ENCODE measurements at regions not wholly inside any gene's neighbourhood (a gene's known extent, or its start where the extent isn't known, plus 50 kb on each side); places are given as distances from the start of the nearest gene placed in this dataset.
A peak's percentile ranks its signal among the peaks of the same experiment; 100 is the strongest.

DNA sequence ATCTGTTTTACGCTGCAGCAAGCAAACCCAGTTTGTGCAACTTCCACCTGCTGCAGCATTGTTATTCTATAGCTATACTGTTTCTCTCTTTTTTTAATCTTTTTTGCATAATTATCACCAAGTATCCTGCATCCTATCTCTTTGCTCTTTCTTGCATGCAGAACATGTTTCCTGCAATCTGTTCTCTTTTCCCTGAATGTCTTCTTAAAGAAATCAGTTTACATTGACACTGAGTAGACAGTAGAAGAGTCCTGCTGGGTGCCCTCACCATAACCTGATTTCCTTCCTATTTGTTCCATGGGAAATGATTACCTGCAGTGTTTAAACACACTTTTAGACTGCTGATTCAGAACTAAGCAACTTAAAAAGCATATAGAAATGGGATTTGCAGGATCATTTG lies 964.7 kb downstream of the PCDH19 start:
- H3K27ac ChIP-seq (ENCODE audit: low read length), result no peak overlapping the region
- H3K36me3 ChIP-seq (ENCODE audit: control insufficient read depth, insufficient read depth, low read length), result no peaks in the 10 kb centered on the region
- no peaks in the 10 kb centered on the region for H3K27me3 ChIP-seq (ENCODE audit: control insufficient read depth, insufficient read depth, low read length)
- H3K4me1 ChIP-seq (ENCODE audit: control insufficient read depth, insufficient read depth, low read length), result no peaks in the 10 kb centered on the region
- H3K4me3 ChIP-seq (ENCODE audit: low read length), result no peak overlapping the region
- H3K9me3 ChIP-seq (ENCODE audit: control insufficient read depth, low read depth, low read length), result no peaks in the 10 kb centered on the region
- no CpG with 5 or more reads among the region's 1 CpG for WGBS (ENCODE audit: insufficient coverage, low lambda C conversion rate)
- DNase-seq, result no peak

GRCh38 chrX:99421796-99422195 lies 988.3 kb downstream of the PCDH19 start:
- H3K4me3 ChIP-seq (ENCODE audit: low read length), result no peak overlapping the region
- no peaks in the 10 kb centered on the region for H3K9me3 ChIP-seq (ENCODE audit: control insufficient read depth, low read depth, low read length)
- H3K4me1 ChIP-seq (ENCODE audit: control insufficient read depth, insufficient read depth, low read length), result no peaks in the 10 kb centered on the region
- no peak overlapping the region for H3K27ac ChIP-seq (ENCODE audit: low read length)
- no peak for DNase-seq
- no peaks in the 10 kb centered on the region for H3K36me3 ChIP-seq (ENCODE audit: control insufficient read depth, insufficient read depth, low read length)
- H3K27me3 ChIP-seq (ENCODE audit: control insufficient read depth, insufficient read depth, low read length), result no peaks in the 10 kb centered on the region

GRCh38 chrX:99415470-99415869 lies 994.6 kb downstream of the PCDH19 start:
- H3K4me3 ChIP-seq (ENCODE audit: low read length), result no peak overlapping the region
- no peaks in the 10 kb centered on the region for H3K36me3 ChIP-seq (ENCODE audit: control insufficient read depth, insufficient read depth, low read length)
- no peaks in the 10 kb centered on the region for H3K9me3 ChIP-seq (ENCODE audit: control insufficient read depth, low read depth, low read length)
- H3K27me3 ChIP-seq (ENCODE audit: control insufficient read depth, insufficient read depth, low read length), result no peaks in the 10 kb centered on the region
- no peak overlapping the region for H3K27ac ChIP-seq (ENCODE audit: low read length)
- no peak for DNase-seq
- no CpG with 5 or more reads among the region's 1 CpG for WGBS (ENCODE audit: insufficient coverage, low lambda C conversion rate)
- H3K4me1 ChIP-seq (ENCODE audit: control insufficient read depth, insufficient read depth, low read length), result no peaks in the 10 kb centered on the region

GRCh38 chrX:99413317-99413716 lies 996.8 kb downstream of the PCDH19 start:
- WGBS (ENCODE audit: insufficient coverage, low lambda C conversion rate), result no CpG with 5 or more reads among the region's 3 CpGs
- DNase-seq, result no peak
- Histone ChIP-seq H3K36me3 (ENCODE audit: control insufficient read depth, insufficient read depth, low read length) (no peaks in the 10 kb centered on the region), H3K4me3 (ENCODE audit: low read length) (no peak overlapping the region), H3K9me3 (ENCODE audit: control insufficient read depth, low read depth, low read length) (no peaks in the 10 kb centered on the region), H3K27me3 (ENCODE audit: control insufficient read depth, insufficient read depth, low read length) (no peaks in the 10 kb centered on the region), H3K4me1 (ENCODE audit: control insufficient read depth, insufficient read depth, low read length) (no peaks in the 10 kb centered on the region), H3K27ac (ENCODE audit: low read length) (no peak overlapping the region)

- no CpG with 5 or more reads among the region's 3 CpGs for WGBS (ENCODE audit: insufficient coverage, low lambda C conversion rate)
- Histone ChIP-seq H3K9me3 (ENCODE audit: control insufficient read depth, low read depth, low read length) (no peaks in the 10 kb centered on the region), H3K4me1 (ENCODE audit: control insufficient read depth, insufficient read depth, low read length) (no peaks in the 10 kb centered on the region), H3K4me3 (ENCODE audit: low read length) (no peak overlapping the region), H3K27me3 (ENCODE audit: control insufficient read depth, insufficient read depth, low read length) (no peaks in the 10 kb centered on the region), H3K36me3 (ENCODE audit: control insufficient read depth, insufficient read depth, low read length) (no peaks in the 10 kb centered on the region), H3K27ac (ENCODE audit: low read length) (no peak overlapping the region)
- peak in 1 of 2 donors; percentile 0 for DNase-seq
Measured at GRCh38 chrX:99398545-99398944, 1011.5 kb downstream of the PCDH19 start.

GRCh38 chrX:99397879-99398278 lies 1012.2 kb downstream of the PCDH19 start:
- WGBS (ENCODE audit: insufficient coverage, low lambda C conversion rate), result no CpG with 5 or more reads among the region's 1 CpG
- H3K4me1 ChIP-seq (ENCODE audit: control insufficient read depth, insufficient read depth, low read length), result no peaks in the 10 kb centered on the region
- DNase-seq, result no peak
- no peaks in the 10 kb centered on the region for H3K9me3 ChIP-seq (ENCODE audit: control insufficient read depth, low read depth, low read length)
- no peaks in the 10 kb centered on the region for H3K36me3 ChIP-seq (ENCODE audit: control insufficient read depth, insufficient read depth, low read length)
- no peak overlapping the region for H3K4me3 ChIP-seq (ENCODE audit: low read length)
- no peak overlapping the region for H3K27ac ChIP-seq (ENCODE audit: low read length)
- H3K27me3 ChIP-seq (ENCODE audit: control insufficient read depth, insufficient read depth, low read length), result no peaks in the 10 kb centered on the region

DNA sequence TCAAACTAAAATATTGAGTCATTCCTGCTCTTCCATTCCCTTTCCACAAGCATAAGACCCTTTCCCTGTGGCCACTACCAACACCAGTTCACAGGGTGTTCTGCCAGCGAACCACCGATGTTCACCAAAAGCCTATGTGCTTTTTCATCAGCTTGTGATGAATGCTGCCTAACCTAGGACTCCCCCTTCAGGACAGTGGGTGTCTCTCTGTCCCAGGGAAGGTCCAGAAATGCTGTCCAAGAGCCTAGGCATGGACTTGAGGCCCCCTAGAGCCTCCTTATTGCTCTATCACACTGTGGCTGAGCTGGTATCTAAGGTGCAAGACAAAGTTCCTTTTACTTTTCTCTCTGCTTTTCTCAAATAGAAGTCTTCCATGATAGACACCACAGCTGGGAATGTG lies 1015.6 kb downstream of the PCDH19 start:
- Histone ChIP-seq H3K36me3 (ENCODE audit: control insufficient read depth, insufficient read depth, low read length) (no peaks in the 10 kb centered on the region), H3K27ac (ENCODE audit: low read length) (no peak overlapping the region), H3K4me3 (ENCODE audit: low read length) (no peak overlapping the region), H3K27me3 (ENCODE audit: control insufficient read depth, insufficient read depth, low read length) (no peaks in the 10 kb centered on the region), H3K4me1 (ENCODE audit: control insufficient read depth, insufficient read depth, low read length) (no peaks in the 10 kb centered on the region), H3K9me3 (ENCODE audit: control insufficient read depth, low read depth, low read length) (no peaks in the 10 kb centered on the region)
- no CpG with 5 or more reads among the region's 2 CpGs for WGBS (ENCODE audit: insufficient coverage, low lambda C conversion rate)
- DNase-seq, result no peak

GRCh38 chrX:99384594-99385374 lies 1025.3 kb downstream of the PCDH19 start:
- Histone ChIP-seq H3K9me3 (ENCODE audit: control insufficient read depth, low read depth, low read length) (no peaks in the 10 kb centered on the region), H3K4me1 (ENCODE audit: control insufficient read depth, insufficient read depth, low read length) (no peaks in the 10 kb centered on the region), H3K27ac (ENCODE audit: low read length) (no peak overlapping the region), H3K36me3 (ENCODE audit: control insufficient read depth, insufficient read depth, low read length) (no peaks in the 10 kb centered on the region), H3K4me3 (ENCODE audit: low read length) (no peak overlapping the region), H3K27me3 (ENCODE audit: control insufficient read depth, insufficient read depth, low read length) (no peaks in the 10 kb centered on the region)
- DNase-seq, result no peak
- WGBS (ENCODE audit: insufficient coverage, low lambda C conversion rate), result no CpG with 5 or more reads among the region's 5 CpGs

GRCh38 chrX:99383786-99384185 lies 1026.3 kb downstream of the PCDH19 start:
- Histone ChIP-seq H3K27me3 (ENCODE audit: control insufficient read depth, insufficient read depth, low read length) (no peaks in the 10 kb centered on the region), H3K36me3 (ENCODE audit: control insufficient read depth, insufficient read depth, low read length) (no peaks in the 10 kb centered on the region), H3K4me3 (ENCODE audit: low read length) (no peak overlapping the region), H3K9me3 (ENCODE audit: control insufficient read depth, low read depth, low read length) (no peaks in the 10 kb centered on the region), H3K27ac (ENCODE audit: low read length) (no peak overlapping the region), H3K4me1 (ENCODE audit: control insufficient read depth, insufficient read depth, low read length) (no peaks in the 10 kb centered on the region)
- no CpG with 5 or more reads among the region's 5 CpGs for WGBS (ENCODE audit: insufficient coverage, low lambda C conversion rate)
- DNase-seq, result no peak

GRCh38 chrX:99371976-99372595 lies 1038.0 kb downstream of the PCDH19 start:
- H3K27ac ChIP-seq (ENCODE audit: low read length), result no peak overlapping the region
- no CpG with 5 or more reads among the region's 53 CpGs for WGBS (ENCODE audit: insufficient coverage, low lambda C conversion rate)
- H3K9me3 ChIP-seq (ENCODE audit: control insufficient read depth, low read depth, low read length), result peaks cover 3% of the 10 kb centered on the region
- no peaks in the 10 kb centered on the region for H3K36me3 ChIP-seq (ENCODE audit: control insufficient read depth, insufficient read depth, low read length)
- H3K27me3 ChIP-seq (ENCODE audit: control insufficient read depth, insufficient read depth, low read length), result no peaks in the 10 kb centered on the region
- H3K4me1 ChIP-seq (ENCODE audit: control insufficient read depth, insufficient read depth, low read length), result no peaks in the 10 kb centered on the region
- H3K4me3 ChIP-seq (ENCODE audit: low read length), result no peak overlapping the region
- no peak for DNase-seq

DNA sequence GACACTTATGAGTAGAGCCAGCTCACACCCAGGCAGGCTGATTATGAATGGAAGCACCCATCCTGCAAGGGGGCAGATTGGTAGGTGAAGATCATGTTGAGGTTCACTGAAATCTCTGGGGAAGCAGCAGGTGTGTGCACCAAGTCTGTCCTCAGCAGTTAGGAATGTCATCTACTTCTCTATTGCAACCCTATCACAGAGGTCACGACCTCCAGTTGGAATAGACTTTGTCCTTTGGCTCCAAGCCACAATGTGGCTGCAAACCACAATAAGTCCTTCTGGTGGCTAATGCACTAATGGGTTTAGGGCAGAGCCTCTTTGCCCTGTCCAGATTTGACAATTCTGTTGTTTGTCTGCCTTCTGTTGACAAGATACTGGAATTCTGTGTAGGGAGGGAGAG lies 1056.7 kb downstream of the PCDH19 start:
- DNase-seq, result peak in 1 of 2 donors; percentile 1
- no peaks in the 10 kb centered on the region for H3K36me3 ChIP-seq (ENCODE audit: control insufficient read depth, insufficient read depth, low read length)
- no peak overlapping the region for H3K4me3 ChIP-seq (ENCODE audit: low read length)
- no peaks in the 10 kb centered on the region for H3K4me1 ChIP-seq (ENCODE audit: control insufficient read depth, insufficient read depth, low read length)
- H3K27me3 ChIP-seq (ENCODE audit: control insufficient read depth, insufficient read depth, low read length), result no peaks in the 10 kb centered on the region
- no CpG with 5 or more reads among the region's 1 CpG for WGBS (ENCODE audit: insufficient coverage, low lambda C conversion rate)
- H3K9me3 ChIP-seq (ENCODE audit: control insufficient read depth, low read depth, low read length), result no peaks in the 10 kb centered on the region
- H3K27ac ChIP-seq (ENCODE audit: low read length), result no peak overlapping the region
